ENCODE measurements at regions not wholly inside any gene's neighbourhood (a gene's known extent, or its start where the extent isn't known, plus 50 kb on each side); places are given as distances from the start of the nearest gene placed in this dataset.

GRCh38 chr2:42900289-42900891 lies 108.0 kb upstream of the HAAO start:
- no peak overlapping the region for H3K4me3 ChIP-seq (ENCODE audit: low read depth, low read length)
- peak; percentile 78 for DNase-seq (ENCODE audit: low read depth)
- no peak for TF ChIP-seq CTCF (IDR thresholded peaks at IDR 0.05; ENCODE audit: insufficient read depth, low read depth, low read length)

GRCh38 chr2:42897358-42897757 lies 105.0 kb upstream of the HAAO start:
- no peak for DNase-seq (ENCODE audit: low read depth)

GRCh38 chr2:42895791-42896135 lies 103.4 kb upstream of the HAAO start:
- DNase-seq (ENCODE audit: low read depth) = no peak
- no peak for TF ChIP-seq CTCF (IDR thresholded peaks at IDR 0.05; ENCODE audit: insufficient read depth, low read depth, low read length)
- no peak overlapping the region for H3K4me3 ChIP-seq (ENCODE audit: low read depth, low read length)

More at GRCh38 chr2:42897358-42897757, 105.0 kb upstream of the HAAO start:
- no peak overlapping the region for H3K4me3 ChIP-seq (ENCODE audit: low read depth, low read length)
- no peak for TF ChIP-seq CTCF (IDR thresholded peaks at IDR 0.05; ENCODE audit: insufficient read depth, low read depth, low read length)

GRCh38 chr2:42895134-42895790 lies 102.9 kb upstream of the HAAO start:
- no peak overlapping the region for H3K4me3 ChIP-seq (ENCODE audit: low read depth, low read length)
- DNase-seq (ENCODE audit: low read depth) = no peak
- TF ChIP-seq CTCF (IDR thresholded peaks at IDR 0.05; ENCODE audit: insufficient read depth, low read depth, low read length) = no peak

- TF ChIP-seq CTCF (IDR thresholded peaks at IDR 0.05; ENCODE audit: insufficient read depth, low read depth, low read length) = no peak
- DNase-seq (ENCODE audit: low read depth) = no peak
- H3K4me3 ChIP-seq (ENCODE audit: low read depth, low read length) = no peak overlapping the region
Observed at GRCh38 chr2:42893047-42893758, 100.8 kb upstream of the HAAO start.

GRCh38 chr2:42890791-42891355 lies 98.5 kb upstream of the HAAO start:
- no peak for DNase-seq (ENCODE audit: low read depth)
- H3K4me3 ChIP-seq (ENCODE audit: low read depth, low read length) = no peak overlapping the region
- no peak for TF ChIP-seq CTCF (IDR thresholded peaks at IDR 0.05; ENCODE audit: insufficient read depth, low read depth, low read length)

All from fibroblast of villous mesenchyme (primary cell).